ENCODE measurements at regions not wholly inside any gene's neighbourhood (a gene's known extent, or its start where the extent isn't known, plus 50 kb on each side); places are given as distances from the start of the nearest gene placed in this dataset.
"Not testable (repeated sequence)": the region's sequence is repeated elsewhere in the genome, so short reads cannot be mapped to it uniquely, and the experiment has no call there.

GRCh38 chr6:11409371-11409770 is 128.2 kb upstream of the TMEM170B start:
- no peak for DNase-seq (ENCODE audit: low read depth)

- no peak for DNase-seq (ENCODE audit: low read depth)
Measured at GRCh38 chr6:11407414-11407813, 130.1 kb upstream of the TMEM170B start.

GRCh38 chr6:11404838-11405237 is 132.7 kb upstream of the TMEM170B start:
- no peak for DNase-seq (ENCODE audit: low read depth)

GRCh38 chr6:11404081-11404480 is 133.5 kb upstream of the TMEM170B start:
- DNase-seq (ENCODE audit: low read depth) = no peak

- DNase-seq (ENCODE audit: low read depth) = no peak
Measured at GRCh38 chr6:11403035-11403601, 134.4 kb upstream of the TMEM170B start.

GRCh38 chr6:11402581-11402980 is 135.0 kb upstream of the TMEM170B start:
- not testable (repeated sequence) for DNase-seq (ENCODE audit: low read depth)

GRCh38 chr6:11401954-11402353 is 135.6 kb upstream of the TMEM170B start:
- DNase-seq (ENCODE audit: low read depth) = not testable (repeated sequence)

- DNase-seq (ENCODE audit: low read depth) = no peak
Measured at GRCh38 chr6:11398451-11399326, 138.9 kb upstream of the TMEM170B start.

- DNase-seq (ENCODE audit: low read depth) = no peak
Measured at GRCh38 chr6:11397622-11398450, 139.7 kb upstream of the TMEM170B start.

- DNase-seq (ENCODE audit: low read depth) = no peak
Measured at GRCh38 chr6:11396860-11397259, 140.7 kb upstream of the TMEM170B start.

GRCh38 chr6:11393713-11394627 is 143.6 kb upstream of the TMEM170B start:
- no peak for DNase-seq (ENCODE audit: low read depth)

- DNase-seq (ENCODE audit: low read depth) = no peak
Measured at GRCh38 chr6:11392778-11393507, 144.6 kb upstream of the TMEM170B start.

GRCh38 chr6:11391934-11392777 is 145.4 kb upstream of the TMEM170B start:
- no peak for DNase-seq (ENCODE audit: low read depth)

GRCh38 chr6:11389977-11390376 is 147.6 kb upstream of the TMEM170B start:
- no peak for DNase-seq (ENCODE audit: low read depth)

GRCh38 chr6:11388983-11389944 is 148.3 kb upstream of the TMEM170B start:
- DNase-seq (ENCODE audit: low read depth) = no peak

- DNase-seq (ENCODE audit: low read depth) = no peak
Measured at GRCh38 chr6:11387707-11388430, 149.7 kb upstream of the TMEM170B start.

- no peak for DNase-seq (ENCODE audit: low read depth)
Measured at GRCh38 chr6:11386726-11387125, 150.8 kb upstream of the TMEM170B start.

- DNase-seq (ENCODE audit: low read depth) = no peak
Measured at GRCh38 chr6:11386323-11386722, 151.2 kb upstream of the TMEM170B start.
